Esophagus muscularis mucosa (tissue), 4 donors: ENCODE measurements at regions not wholly inside any gene's neighbourhood (a gene's known extent, or its start where the extent isn't known, plus 50 kb on each side); places are given as distances from the start of the nearest gene placed in this dataset.

Experiments used
- EP300 ChIP-seq: sonication (generic); formaldehyde crosslinking; IDR thresholded peaks from one replicate; pipeline ENCODE4 v1.6.1; 2017; ENCODE audit warnings: antibody characterized with exemption
- POLR2AphosphoS5 ChIP-seq, 2 donors: sonication (generic); formaldehyde crosslinking; IDR thresholded peaks; one replicate each; pipeline ENCODE4 v1.6.1; 2017; ENCODE audit warnings: antibody characterized with exemption in 2 of 2
- TF ChIP-seq, protein P1 (sequence below), 3 experiments: fragments of 200-600 bp in 2 of 3; fragments of 450-650 bp in 1 of 3; sonication (generic) in 2 of 3; IDR thresholded peaks; one replicate each; pipeline ENCODE4 v1.5.1; 2017 to 2019; ENCODE audit warnings: antibody characterized with exemption in 3 of 3, mild to moderate bottlenecking in 2 of 3, moderate library complexity in 1 of 3

DNA sequence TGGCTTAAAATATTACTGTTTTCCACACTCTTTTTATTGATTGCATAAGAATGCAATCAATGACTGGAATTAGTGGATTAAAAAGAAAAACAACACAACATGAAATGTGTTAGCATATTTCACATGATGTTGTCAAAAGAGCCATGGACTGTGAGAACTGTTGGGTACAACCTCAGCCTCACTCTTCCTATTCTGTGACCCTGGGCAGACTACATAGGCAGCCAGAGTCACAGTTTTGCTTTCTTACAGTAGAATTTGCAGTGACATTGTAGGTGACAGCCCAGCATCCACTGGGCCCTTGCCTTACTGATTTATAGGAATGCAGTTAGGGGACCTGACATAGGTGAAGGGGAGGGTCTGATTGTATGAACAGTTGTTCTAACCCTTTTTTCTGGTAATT, 471.4 kb upstream of the SLC35B3 start:
- TF ChIP-seq EP300 (no peak), POLR2AphosphoS5 (IDR thresholded peaks at IDR 0.05) (no peak)
- TF ChIP-seq, protein P1, sequence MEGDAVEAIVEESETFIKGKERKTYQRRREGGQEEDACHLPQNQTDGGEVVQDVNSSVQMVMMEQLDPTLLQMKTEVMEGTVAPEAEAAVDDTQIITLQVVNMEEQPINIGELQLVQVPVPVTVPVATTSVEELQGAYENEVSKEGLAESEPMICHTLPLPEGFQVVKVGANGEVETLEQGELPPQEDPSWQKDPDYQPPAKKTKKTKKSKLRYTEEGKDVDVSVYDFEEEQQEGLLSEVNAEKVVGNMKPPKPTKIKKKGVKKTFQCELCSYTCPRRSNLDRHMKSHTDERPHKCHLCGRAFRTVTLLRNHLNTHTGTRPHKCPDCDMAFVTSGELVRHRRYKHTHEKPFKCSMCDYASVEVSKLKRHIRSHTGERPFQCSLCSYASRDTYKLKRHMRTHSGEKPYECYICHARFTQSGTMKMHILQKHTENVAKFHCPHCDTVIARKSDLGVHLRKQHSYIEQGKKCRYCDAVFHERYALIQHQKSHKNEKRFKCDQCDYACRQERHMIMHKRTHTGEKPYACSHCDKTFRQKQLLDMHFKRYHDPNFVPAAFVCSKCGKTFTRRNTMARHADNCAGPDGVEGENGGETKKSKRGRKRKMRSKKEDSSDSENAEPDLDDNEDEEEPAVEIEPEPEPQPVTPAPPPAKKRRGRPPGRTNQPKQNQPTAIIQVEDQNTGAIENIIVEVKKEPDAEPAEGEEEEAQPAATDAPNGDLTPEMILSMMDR (IDR thresholded peaks at IDR 0.05) = no peak
